GM21529 (cell line): ENCODE measurements at regions not wholly inside any gene's neighbourhood (a gene's known extent, or its start where the extent isn't known, plus 50 kb on each side); places are given as distances from the start of the nearest gene placed in this dataset.
A peak's percentile ranks its signal among the peaks of the same experiment; 100 is the strongest.
"Not testable (repeated sequence)": the region's sequence is repeated elsewhere in the genome, so short reads cannot be mapped to it uniquely, and the experiment has no call there.

ENCODE experiments used
- ATAC-seq: cut with Tn5 transposase; IDR thresholded peaks from one replicate; pipeline ENCODE4 v1.9.1; 2021; ENCODE audit not compliant: unreplicated experiment

DNA sequence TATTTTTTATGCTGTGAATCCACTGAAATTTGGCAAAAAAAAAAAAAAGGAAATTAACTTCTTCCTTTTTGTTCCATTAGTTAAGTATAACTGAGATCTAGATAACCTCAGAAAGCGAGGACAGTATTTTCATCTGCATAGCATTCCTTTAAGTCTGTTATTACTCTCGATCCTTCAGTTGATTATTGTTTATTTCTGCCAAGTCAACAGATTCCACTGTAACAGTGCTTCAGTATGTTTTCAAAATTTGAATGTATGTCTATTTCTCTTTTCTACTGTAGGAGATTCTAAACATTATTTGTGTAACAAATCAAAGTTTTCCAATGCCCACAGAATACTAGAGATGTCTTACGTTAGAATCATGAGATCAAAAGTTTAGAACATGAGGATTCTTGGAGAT is 133.1 kb upstream of the RGPD4 start:
- ATAC-seq: no peak

DNA sequence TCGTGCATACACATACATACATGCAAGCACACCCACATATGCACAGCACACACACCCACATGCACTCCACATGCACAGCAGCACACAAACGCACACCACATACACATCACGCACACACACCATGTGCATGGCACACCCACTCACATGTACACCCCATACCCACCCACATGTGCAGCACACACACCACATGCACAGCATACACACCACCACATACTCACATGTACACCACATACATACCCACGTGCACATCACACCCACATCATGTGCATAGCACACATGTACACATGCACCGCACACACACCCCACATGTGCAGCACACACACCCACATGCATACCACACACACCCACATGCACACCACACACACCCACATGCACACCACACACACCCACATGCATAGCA is 132.0 kb upstream of the RGPD4 start:
- ATAC-seq: no peak

DNA sequence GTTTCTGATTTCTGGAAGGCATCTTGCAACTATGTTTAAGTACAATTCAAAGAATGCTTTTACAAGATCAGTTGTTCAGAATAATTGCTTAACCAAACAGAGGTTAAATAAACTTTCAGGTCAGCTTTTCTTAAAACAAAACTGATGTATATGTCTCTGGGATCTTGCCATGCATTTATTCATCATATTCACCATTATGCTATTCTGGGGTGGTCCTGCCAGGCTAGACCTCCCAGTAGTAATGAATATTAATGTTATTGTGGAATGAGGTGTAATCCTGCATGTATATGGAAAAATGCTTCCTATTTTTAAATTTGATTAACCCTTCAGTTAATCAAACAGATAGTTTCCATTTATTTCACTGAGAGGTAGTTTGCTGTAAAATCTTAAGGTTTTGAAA is 129.3 kb upstream of the RGPD4 start:
- ATAC-seq: no peak

DNA sequence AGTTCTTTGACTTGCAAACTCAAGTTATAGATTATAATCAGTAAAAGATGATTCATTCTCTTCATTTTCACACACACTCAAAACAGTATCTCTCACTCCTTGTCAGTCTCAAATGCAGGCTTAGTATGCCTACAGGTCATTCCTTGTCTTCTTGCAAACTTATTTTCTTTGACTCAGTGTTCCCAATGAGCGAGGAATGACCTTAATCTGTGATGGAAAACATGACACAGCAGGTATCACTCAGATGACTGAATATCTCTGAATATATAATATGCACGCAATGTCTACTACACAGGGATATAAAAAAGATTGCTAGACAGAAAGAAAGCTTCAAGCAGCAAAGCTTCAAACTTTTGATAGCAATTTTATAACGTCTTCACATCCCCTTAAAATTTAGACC is 127.8 kb upstream of the RGPD4 start:
- no peak for ATAC-seq

DNA sequence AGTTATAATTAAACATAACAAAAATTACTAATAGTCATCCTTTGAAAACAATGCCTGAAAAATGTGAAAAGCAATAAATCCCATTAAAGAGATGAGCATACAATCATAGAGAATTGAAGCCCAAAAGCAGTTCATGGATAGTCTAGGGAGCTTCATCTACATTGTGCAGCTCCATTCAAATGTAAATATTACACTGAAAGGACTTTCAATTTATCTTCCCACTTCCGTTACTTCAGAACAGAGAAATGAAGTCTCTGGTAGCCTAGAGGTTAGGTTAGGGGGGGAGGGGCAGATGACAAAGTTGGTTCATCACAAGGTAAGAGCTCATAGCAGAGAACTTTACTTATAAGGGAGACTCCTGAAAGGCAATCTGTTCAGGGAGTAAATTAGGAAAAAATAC is 126.6 kb upstream of the RGPD4 start:
- ATAC-seq: no peak

DNA sequence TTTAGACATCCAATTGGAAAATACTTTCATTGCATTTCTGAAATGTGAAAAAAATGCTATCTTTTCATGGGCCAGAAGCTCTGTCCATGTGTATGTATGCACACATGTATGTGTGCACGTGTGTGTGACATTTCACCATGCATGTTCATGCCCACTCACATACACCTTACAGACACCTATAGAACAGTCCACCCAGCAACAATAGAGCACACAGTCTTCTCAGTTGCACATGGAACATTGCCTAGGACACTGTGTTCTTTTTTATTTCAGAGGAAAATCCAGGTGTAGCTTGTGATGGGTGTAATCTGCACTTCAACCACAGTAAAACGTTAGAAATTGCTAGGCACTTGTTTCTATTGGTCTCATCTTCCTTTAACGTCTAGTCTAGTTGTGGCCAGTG is 114.8 kb upstream of the RGPD4 start:
- no peak for ATAC-seq

DNA sequence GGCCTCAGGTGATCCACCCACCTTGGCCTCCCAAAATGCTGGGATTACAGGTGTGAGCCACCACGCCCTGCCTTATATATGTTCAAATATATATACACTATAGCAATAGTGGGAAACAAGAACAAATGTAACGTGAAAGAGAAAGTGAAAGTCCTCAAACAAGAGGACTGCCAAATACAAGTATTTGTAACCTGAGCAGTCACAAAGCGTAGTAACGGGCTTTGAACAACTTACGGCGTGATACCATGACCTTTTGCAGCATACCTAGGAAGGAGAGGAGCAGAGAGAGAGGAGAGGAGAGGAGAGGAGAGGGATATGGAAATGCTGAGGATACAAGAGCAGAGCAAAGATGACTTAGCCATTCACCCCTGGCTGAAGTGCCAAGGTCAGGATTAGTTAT is 113.8 kb upstream of the RGPD4 start:
- peak; percentile 44 for ATAC-seq

DNA sequence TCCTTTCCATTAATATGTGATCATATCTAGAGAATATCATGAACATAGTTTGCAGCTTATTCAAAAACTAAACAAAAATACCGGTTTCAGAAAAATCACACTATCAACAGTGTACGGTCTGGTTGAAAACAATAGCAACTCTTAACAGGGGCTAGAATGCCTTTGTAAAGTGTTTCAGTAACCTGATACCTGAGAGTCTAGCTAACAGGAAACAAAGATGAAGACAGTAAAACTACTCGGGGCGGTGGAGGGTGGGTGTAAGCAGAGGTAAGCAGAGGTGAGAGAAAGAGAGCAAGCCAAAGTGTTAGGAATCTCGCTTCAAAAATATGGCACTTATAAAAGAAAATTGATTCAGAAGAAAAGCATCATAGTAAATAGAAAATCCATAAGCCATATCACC is 109.0 kb upstream of the RGPD4 start:
- no peak for ATAC-seq

DNA sequence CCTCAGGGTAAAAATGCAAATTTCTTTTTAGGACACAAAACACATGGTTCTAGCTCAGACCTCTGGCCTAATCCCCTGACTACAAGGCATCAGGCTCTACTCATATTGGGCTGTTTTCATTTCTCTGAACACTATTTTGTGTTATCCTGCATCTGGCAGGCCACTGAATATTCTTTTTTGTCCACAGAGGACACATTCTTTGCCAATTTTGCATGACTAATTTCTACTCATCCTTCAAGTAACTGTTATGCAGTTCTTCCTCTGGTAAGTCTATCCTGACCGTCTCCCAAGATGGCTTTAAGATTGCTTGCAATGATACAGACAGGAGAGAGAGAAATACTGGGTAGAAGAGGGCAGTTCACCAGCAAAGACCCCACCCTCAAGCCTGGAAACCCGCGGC is 107.6 kb upstream of the RGPD4 start:
- ATAC-seq: no peak

DNA sequence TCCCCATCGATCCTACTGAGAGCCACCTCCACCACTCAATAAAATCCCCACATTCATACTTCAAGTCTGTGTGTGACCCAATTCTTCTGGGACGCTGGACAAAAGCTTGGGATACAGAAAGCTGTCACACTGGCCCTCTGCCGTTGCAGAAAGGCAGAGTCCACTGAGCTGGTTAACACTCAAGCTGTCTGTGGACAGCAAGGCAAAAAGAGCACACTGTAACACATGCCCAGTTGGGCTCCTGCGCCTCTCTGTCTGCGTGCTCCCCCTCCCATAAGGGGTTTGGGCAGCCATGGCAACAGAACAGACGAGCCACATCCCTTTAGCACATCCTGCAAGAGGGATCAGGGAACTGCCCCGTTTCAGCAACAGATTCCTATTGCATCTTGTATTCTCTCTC is 106.9 kb upstream of the RGPD4 start:
- no peak for ATAC-seq

DNA sequence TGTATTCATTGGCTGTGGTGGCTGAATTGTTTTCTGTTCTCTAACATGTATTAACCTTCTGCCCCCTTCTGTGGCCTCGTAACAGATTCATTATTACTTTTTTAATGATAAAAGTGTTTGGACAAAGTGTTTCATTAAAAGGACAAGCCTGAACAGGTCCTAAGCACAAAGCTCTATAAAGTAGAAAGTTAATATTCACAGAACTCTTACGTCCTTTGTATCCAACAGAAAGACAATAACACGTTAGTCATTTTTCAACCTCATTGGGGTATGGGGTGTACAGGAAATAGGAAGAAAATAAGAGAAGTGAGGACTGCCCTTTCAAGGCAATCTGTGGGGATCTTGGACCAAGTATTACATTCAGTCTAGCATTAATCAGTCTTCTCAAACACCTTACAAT is 105.5 kb upstream of the RGPD4 start:
- ATAC-seq: no peak

DNA sequence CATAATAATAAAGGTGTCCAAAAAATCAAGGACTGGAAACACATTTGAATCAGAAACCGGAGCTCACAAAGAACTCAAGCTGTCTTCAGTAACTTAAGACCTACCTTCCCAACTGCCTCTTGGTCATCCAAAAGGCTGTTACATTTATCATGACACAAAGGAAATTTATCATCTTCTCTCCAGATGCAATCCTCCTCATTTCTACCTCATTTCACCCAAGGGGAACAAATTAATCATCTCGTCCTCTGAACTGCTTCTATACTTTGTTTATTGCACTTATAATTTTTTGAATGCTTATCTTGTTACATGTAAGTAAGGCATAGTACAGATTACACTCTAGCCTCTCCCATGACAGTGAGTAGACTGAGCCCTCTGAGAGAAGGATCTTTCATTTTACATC is 105.1 kb upstream of the RGPD4 start:
- no peak for ATAC-seq

DNA sequence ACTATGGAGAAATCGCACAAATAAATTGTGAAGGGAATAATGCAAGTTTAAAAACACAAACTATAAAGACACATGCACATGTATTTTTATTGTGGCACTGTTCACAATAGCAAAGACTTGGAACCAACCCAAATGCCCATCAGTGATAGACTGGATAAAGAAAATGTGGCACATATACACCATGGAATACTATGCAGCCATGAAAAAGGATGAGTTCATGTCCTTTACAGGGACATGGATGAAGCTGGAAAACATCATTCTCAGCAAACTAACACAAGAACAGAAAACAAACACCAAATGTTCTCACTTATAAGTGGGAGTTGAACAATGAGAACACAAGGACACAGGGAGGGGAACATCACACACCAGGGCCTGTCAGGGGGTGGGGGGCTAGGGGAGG is 100.9 kb upstream of the RGPD4 start:
- ATAC-seq: not testable (repeated sequence)

DNA sequence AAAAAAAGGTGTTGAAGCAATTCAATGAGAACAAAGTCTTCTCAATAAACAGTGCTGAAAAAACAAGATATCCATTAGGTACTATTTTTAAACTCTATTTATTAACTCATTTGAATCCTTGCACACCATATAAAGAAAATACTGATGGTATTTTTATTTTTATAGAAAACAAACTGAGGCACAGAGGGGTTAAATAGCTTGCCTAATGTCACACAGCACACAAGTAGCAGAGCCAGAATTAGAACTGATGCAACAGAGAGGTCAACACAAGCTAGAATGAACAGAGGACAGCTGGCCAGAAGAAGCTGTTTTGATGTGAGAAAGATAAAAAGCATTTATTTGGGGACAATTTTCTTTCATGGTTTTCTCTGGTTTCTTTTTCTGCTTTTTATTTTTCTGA is 99.4 kb upstream of the RGPD4 start:
- no peak for ATAC-seq

DNA sequence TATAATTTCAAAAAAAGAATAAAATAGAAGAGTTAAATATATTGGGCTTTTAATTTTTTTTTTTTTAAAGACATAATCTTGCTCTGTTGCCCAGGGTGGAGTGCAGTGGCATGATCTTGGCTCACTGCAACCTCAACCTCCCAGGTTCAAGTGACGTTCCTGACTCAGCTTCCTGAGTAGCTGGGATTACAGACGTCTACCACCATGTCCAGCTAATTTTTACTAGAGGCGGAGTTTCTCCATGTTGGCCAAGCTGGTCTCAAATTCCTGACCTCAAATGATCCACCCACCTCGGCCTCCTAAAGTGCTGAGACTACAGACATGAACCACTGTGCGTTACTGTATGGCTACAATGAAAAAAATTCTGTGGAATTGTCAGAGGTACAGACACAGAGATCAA is 98.1 kb upstream of the RGPD4 start:
- no peak for ATAC-seq

DNA sequence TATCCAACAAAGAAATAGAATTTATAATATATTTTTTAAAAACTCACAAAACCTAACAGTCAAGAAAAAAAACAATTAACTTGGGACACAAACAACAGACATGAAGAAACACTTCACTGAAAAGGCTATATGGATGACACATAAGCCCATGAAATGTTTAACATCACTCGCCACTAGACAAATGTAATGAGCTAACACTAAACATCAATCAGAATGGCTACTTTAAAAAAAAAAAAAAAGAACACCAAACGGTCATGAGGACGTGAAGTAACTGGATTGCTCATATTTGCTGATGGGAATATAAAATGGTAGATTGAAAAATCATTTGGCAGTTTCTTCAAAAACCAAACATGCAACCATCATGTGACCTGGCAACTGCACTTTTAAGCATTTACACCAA is 97.3 kb upstream of the RGPD4 start:
- no peak for ATAC-seq

DNA sequence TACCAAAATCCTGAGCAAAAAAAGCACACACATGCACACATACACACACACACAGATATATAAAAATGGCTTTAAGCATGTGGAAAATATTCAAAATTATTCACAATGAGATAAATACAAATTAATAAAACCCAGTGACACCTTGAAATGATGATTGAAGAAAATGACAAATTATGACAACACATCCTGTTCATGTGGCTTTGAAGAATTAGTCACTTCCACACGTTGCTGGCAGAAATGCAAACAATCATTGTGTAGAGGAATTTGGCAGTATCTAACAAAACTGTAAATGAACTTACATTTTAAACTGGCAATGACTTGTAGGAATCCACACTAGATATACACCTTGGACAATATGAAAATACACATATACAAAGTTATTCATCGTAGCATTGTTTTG is 95.8 kb upstream of the RGPD4 start:
- no peak for ATAC-seq

DNA sequence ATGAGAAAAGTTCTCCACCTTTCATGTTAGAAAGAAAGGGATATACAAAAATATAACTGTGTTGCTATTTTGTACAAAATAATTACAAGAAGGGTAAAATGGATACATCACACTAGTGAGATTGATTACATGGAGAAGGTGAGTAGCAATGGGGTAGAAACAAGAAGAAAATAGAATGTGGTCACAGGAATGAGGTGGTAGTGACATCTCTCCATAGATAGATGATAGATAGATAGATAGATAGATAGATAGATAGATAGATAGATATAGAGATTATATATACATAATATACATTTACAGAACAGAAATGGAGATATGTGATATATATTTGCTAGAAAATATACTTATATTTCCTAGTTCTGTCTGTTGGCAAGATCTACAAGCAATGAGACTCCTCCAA is 95.3 kb upstream of the RGPD4 start:
- ATAC-seq: no peak

DNA sequence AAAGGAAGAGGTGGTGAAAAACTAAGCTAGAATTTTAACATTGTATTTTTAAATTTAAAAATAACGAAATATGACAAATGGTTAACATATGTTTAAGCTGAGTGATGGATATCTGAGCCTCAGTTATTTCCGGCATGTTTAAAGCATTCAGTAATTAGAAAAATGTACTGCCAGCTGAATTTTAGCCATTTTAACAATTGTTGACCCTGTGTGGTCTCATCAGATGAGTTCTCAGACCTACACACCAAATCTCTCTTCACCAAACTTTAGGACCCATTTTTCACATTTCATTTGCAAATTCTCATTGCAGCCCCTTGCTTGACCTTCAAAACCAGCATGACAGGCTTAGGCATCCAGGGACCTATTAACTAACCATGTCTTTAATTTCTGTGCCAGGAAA is 91.5 kb upstream of the RGPD4 start:
- no peak for ATAC-seq

DNA sequence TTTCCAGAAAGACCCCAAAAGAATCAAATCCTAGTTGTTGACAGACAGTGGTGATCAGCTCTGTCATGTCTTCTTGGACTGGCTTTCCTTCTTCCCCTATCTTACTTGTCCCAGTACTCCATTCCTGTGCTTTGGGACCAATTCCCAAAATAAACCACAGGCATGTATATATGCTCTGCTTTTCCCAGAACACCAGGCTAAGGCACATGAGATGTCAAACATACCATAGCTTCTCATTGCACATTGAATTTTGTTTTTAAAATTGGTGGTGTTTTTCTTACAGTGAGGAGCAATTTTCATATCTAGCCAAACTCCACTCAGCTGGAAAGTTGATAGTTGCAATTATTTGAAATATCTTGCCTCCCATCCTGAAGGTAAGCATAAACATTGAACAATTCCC is 88.9 kb upstream of the RGPD4 start:
- no peak for ATAC-seq

DNA sequence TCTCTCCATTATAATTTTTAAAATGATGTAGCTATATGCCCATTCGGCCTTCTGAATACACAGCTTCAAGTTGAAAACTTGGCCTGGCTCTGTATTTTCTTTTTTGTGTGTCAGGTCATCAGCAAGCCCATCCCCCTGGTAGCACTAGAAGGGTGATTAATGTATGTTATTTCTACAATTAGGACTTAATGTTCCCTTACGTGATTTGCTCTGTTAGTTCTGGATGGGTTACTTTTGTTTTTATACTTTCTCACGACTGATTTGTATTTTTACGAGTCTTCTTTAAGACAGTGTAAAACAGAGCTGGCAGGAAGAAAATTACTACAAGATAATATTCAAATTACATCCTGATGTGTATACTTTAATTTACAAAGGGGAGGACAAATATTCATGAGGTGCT is 88.4 kb upstream of the RGPD4 start:
- no peak for ATAC-seq

DNA sequence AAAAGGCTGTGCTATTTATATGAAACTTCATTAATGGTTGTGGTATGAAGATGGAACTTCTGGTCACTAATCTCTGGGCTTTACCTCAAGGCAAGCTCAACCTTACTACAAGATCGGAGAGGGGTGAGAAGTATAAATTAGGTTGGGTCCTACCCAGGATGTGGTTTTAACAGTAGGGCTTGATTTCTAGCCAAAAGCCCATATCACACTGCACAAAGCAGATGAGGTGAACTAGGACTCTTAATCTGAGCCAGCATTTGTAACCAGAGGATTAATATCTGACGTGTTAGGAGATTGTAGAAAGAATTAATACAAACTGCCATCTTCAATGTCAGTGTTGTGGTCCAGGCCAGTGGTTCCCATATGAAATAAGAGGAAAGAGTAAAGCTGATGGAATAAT is 86.4 kb upstream of the RGPD4 start:
- no peak for ATAC-seq

DNA sequence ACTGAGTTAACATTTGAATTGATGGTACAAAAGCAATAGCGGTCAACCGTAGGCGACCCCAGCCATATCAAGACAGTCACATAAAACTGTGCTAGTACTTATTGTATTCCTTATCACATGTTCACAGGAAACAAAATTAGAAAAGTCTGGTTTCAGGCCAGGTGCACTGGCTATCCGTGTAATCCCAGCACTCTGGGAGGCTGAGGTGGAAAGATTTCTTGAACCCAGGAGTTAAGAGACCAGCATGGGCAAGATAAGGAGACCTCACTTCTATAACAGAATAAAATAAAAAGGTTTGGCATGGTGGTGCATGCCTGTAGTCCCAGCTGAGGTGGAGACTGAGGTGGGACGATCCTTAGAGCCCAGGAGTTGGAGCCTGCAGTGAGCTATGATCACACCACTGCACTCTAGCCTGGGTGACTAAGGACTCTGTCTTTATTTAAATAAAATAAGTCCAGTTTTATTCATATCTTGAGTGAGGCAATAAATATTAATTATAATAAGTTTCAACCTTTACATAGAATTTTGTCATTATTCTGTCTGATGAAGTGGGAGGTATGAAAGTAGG is 84.1 kb upstream of the RGPD4 start:
- no peak for ATAC-seq

DNA sequence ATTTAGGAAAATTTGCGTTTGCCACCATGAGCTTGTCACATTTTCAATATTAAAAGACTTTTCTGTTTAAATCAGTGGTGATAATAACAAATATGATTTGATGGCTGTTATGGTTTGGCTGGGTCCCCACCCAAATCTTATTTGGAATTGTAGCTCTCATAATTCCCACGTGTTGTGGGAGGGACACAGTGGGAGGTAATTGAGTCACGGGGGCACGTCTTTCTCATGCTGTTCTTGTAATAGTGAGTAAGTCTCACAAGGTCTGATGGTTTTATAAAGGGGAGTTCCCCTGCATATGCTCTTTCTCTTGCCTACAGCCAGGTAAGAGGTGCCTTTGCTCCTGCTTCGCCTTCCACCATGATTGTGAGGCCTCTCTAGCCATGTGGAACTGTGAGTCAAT is 83.4 kb upstream of the RGPD4 start:
- no peak for ATAC-seq
